ENCODE measurements at regions not wholly inside any gene's neighbourhood (a gene's known extent, or its start where the extent isn't known, plus 50 kb on each side); places are given as distances from the start of the nearest gene placed in this dataset.

GRCh38 chr9:79134654-79135053, 437.1 kb upstream of the TLE4 start:
- peak; percentile 52 for DNase-seq (ENCODE audit: low read depth)
- H3K27ac Mint-ChIP-seq (ENCODE audit: unreplicated experiment): peak overlapping the region; percentile 21

DNA sequence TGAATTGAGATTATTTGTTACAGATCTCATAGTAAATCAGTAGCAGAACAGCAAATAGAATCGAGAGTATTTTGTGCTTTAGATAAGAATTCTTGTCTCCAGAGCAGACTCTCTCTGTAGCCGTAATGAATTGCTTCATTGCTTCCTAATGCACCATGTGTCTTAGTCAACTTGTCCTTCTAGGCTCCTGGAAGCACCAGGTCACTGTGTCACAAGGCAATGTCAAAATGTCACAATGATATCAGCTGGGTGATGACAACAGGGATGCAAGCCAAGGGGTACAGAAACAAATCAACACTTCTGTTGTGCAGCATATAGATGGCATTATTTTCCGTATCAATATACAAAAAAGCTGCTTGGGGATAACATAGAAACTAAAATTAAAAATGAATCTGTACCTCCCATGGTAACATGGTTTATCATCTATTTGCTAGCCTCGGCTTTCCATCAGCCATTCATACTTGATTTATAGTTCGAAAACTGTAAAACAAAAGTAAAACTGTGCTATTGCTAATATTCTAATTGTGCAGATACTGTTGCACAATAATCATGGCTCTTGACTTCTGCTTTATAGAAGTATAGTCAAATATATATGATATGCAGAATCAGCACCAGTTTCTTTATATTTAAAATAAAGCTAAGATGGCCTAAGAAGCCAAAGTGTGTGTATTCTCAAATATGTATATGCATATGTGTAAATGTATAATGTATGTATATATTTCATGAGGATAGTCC, 435.9 kb upstream of the TLE4 start:
- Mint-ChIP-seq H3K4me1 (ENCODE audit: low read depth, unreplicated experiment) (peaks cover 8% of the 10 kb centered on the region), H3K27ac (ENCODE audit: unreplicated experiment) (no peak overlapping the region), H3K36me3 (ENCODE audit: low read depth, unreplicated experiment) (no peaks in the 10 kb centered on the region), H3K27me3 (ENCODE audit: low read depth, unreplicated experiment) (no peaks in the 10 kb centered on the region), H3K9me3 (ENCODE audit: unreplicated experiment) (no peaks in the 10 kb centered on the region), H3K4me3 (ENCODE audit: unreplicated experiment) (no peak overlapping the region)
- H3K36me3 ChIP-seq (ENCODE audit: insufficient read depth, low read length): no peaks in the 10 kb centered on the region
- H3K27ac ChIP-seq (ENCODE audit: low read depth, low read length): no peak overlapping the region
- H3K79me2 ChIP-seq (ENCODE audit: insufficient read depth, low read length): no peaks in the 10 kb centered on the region
- no peaks in the 10 kb centered on the region for H4K20me1 ChIP-seq (ENCODE audit: insufficient read depth, low read length)
- no peak overlapping the region for H2AFZ ChIP-seq (ENCODE audit: low read depth, low read length)
- H3K4me1 ChIP-seq (ENCODE audit: insufficient read depth, low read length): peaks cover 9% of the 10 kb centered on the region
- no peak overlapping the region for H3K4me2 ChIP-seq (ENCODE audit: low read length)
- no peaks in the 10 kb centered on the region for H3K27me3 ChIP-seq (ENCODE audit: insufficient read depth, low read length)
- H3K9ac ChIP-seq (ENCODE audit: low read length): no peak overlapping the region
- DNase-seq (ENCODE audit: low read depth): no peak
- no peak overlapping the region for H3K4me3 ChIP-seq (ENCODE audit: insufficient read depth, low read depth, low read length)
- no peaks in the 10 kb centered on the region for H3K9me3 ChIP-seq (ENCODE audit: insufficient read depth, low read depth, low read length)
- TF ChIP-seq EZH2 (IDR thresholded peaks at IDR 0.05; ENCODE audit: insufficient read depth, low read length) (no peak), CTCF (IDR thresholded peaks at IDR 0.05; ENCODE audit: insufficient read depth, low read depth, low read length) (no peak)
- no peak for FAIRE-seq

More at GRCh38 chr9:79134654-79135053, 437.1 kb upstream of the TLE4 start:
- Histone ChIP-seq H3K27ac (ENCODE audit: low read depth, low read length) (no peak overlapping the region), H3K27me3 (ENCODE audit: insufficient read depth, low read length) (no peaks in the 10 kb centered on the region), H3K4me2 (ENCODE audit: low read length) (peak overlapping the region; percentile 52), H2AFZ (ENCODE audit: low read depth, low read length) (peak overlapping the region; percentile 34), H3K4me3 (ENCODE audit: insufficient read depth, low read depth, low read length) (no peak overlapping the region), H3K9ac (ENCODE audit: low read length) (no peak overlapping the region), H4K20me1 (ENCODE audit: insufficient read depth, low read length) (no peaks in the 10 kb centered on the region), H3K36me3 (ENCODE audit: insufficient read depth, low read length) (no peaks in the 10 kb centered on the region), H3K79me2 (ENCODE audit: insufficient read depth, low read length) (no peaks in the 10 kb centered on the region), H3K4me1 (ENCODE audit: insufficient read depth, low read length) (peaks cover 9% of the 10 kb centered on the region), H3K9me3 (ENCODE audit: insufficient read depth, low read depth, low read length) (no peaks in the 10 kb centered on the region)
- no peaks in the 10 kb centered on the region for H3K9me3 Mint-ChIP-seq (ENCODE audit: unreplicated experiment)
- no peaks in the 10 kb centered on the region for H3K36me3 Mint-ChIP-seq (ENCODE audit: low read depth, unreplicated experiment)
- peaks cover 8% of the 10 kb centered on the region for H3K4me1 Mint-ChIP-seq (ENCODE audit: low read depth, unreplicated experiment)
- FAIRE-seq: peak; percentile 41
- no peak overlapping the region for H3K4me3 Mint-ChIP-seq (ENCODE audit: unreplicated experiment)
- peak; percentile 8 for TF ChIP-seq CTCF (IDR thresholded peaks at IDR 0.05; ENCODE audit: insufficient read depth, low read depth, low read length)
- TF ChIP-seq EZH2 (IDR thresholded peaks at IDR 0.05; ENCODE audit: insufficient read depth, low read length): no peak
- no peaks in the 10 kb centered on the region for H3K27me3 Mint-ChIP-seq (ENCODE audit: low read depth, unreplicated experiment)

- Histone ChIP-seq H3K79me2 (ENCODE audit: insufficient read depth, low read length) (no peaks in the 10 kb centered on the region), H3K27ac (ENCODE audit: low read depth, low read length) (no peak overlapping the region), H3K9me3 (ENCODE audit: insufficient read depth, low read depth, low read length) (no peaks in the 10 kb centered on the region), H3K4me2 (ENCODE audit: low read length) (no peak overlapping the region), H3K4me1 (ENCODE audit: insufficient read depth, low read length) (no peaks in the 10 kb centered on the region), H3K4me3 (ENCODE audit: insufficient read depth, low read depth, low read length) (no peak overlapping the region), H3K36me3 (ENCODE audit: insufficient read depth, low read length) (no peaks in the 10 kb centered on the region), H3K27me3 (ENCODE audit: insufficient read depth, low read length) (no peaks in the 10 kb centered on the region), H2AFZ (ENCODE audit: low read depth, low read length) (no peak overlapping the region), H3K9ac (ENCODE audit: low read length) (no peak overlapping the region), H4K20me1 (ENCODE audit: insufficient read depth, low read length) (no peaks in the 10 kb centered on the region)
- no peaks in the 10 kb centered on the region for H3K9me3 Mint-ChIP-seq (ENCODE audit: unreplicated experiment)
- no peaks in the 10 kb centered on the region for H3K36me3 Mint-ChIP-seq (ENCODE audit: low read depth, unreplicated experiment)
- no peak overlapping the region for H3K4me3 Mint-ChIP-seq (ENCODE audit: unreplicated experiment)
- no peak overlapping the region for H3K27ac Mint-ChIP-seq (ENCODE audit: unreplicated experiment)
- H3K27me3 Mint-ChIP-seq (ENCODE audit: low read depth, unreplicated experiment): no peaks in the 10 kb centered on the region
- peaks cover 6% of the 10 kb centered on the region for H3K4me1 Mint-ChIP-seq (ENCODE audit: low read depth, unreplicated experiment)
- TF ChIP-seq CTCF (IDR thresholded peaks at IDR 0.05; ENCODE audit: insufficient read depth, low read depth, low read length): no peak
- no peak for TF ChIP-seq EZH2 (IDR thresholded peaks at IDR 0.05; ENCODE audit: insufficient read depth, low read length)
- FAIRE-seq: no peak
- no peak for DNase-seq (ENCODE audit: low read depth)
Measured at GRCh38 chr9:79140751-79141150, 431.0 kb upstream of the TLE4 start.

Measured in astrocyte (in vitro differentiated cells and primary cell).